ENCODE measurements at regions not wholly inside any gene's neighbourhood (a gene's known extent, or its start where the extent isn't known, plus 50 kb on each side); places are given as distances from the start of the nearest gene placed in this dataset.

GRCh38 chr21:36260802-36261201 lies 59.2 kb upstream of the MORC3 start:
- POLR2A ChIA-PET, result no interaction called here
- TF ChIP-seq CTCF (IDR thresholded peaks at IDR 0.05; ENCODE audit: insufficient read depth in 1 of 2, low read depth in 1 of 2, low read length in 1 of 2, severe bottlenecking in 1 of 2, unreplicated experiment in 1 of 2), result no peak
- Mint-ChIP-seq H3K36me3 (ENCODE audit: insufficient read depth, unreplicated experiment) (peaks cover 20% of the 10 kb centered on the region), H3K4me1 (ENCODE audit: low read depth, unreplicated experiment) (peaks cover 7% of the 10 kb centered on the region), H3K27ac (ENCODE audit: unreplicated experiment) (no peak overlapping the region), H3K27me3 (ENCODE audit: insufficient read depth, unreplicated experiment) (no peaks in the 10 kb centered on the region), H3K4me3 (ENCODE audit: unreplicated experiment) (peak overlapping the region; percentile 68), H3K9me3 (ENCODE audit: unreplicated experiment) (peaks cover 12% of the 10 kb centered on the region)
- Histone ChIP-seq H3K27me3 (replicated peaks; ENCODE audit: control insufficient read depth, insufficient read depth, low read length) (no peaks in the 10 kb centered on the region), H3K4me3 (ENCODE audit: low read depth, low read length) (no peak overlapping the region), H3K4me1 (peaks cover 6% of the 10 kb centered on the region; the same call in 1 of the 2 replicates), H3K36me3 (ENCODE audit: control insufficient read depth, insufficient read depth, low read length) (peaks cover 11% of the 10 kb centered on the region), H3K9me3 (peaks cover 11% of the 10 kb centered on the region)
- no peak for DNase-seq
- intact Hi-C loops (cut with micrococcal nuclease; ENCODE audit: unreplicated experiment), result no loop called here
- BruUV-seq (replicated peaks), result no TSS peak
- CTCF ChIA-PET, result no interaction called here

- Histone ChIP-seq H3K36me3 (ENCODE audit: control insufficient read depth, insufficient read depth, low read length) (peaks cover 12% of the 10 kb centered on the region), H3K4me1 (peaks cover 7% of the 10 kb centered on the region), H3K9me3 (peaks cover 18% of the 10 kb centered on the region), H3K27me3 (replicated peaks; ENCODE audit: control insufficient read depth, insufficient read depth, low read length) (no peaks in the 10 kb centered on the region), H3K4me3 (ENCODE audit: low read depth, low read length) (no peak overlapping the region)
- Mint-ChIP-seq H3K4me1 (ENCODE audit: low read depth, unreplicated experiment) (peaks cover 7% of the 10 kb centered on the region), H3K27ac (ENCODE audit: unreplicated experiment) (no peak overlapping the region), H3K36me3 (ENCODE audit: insufficient read depth, unreplicated experiment) (peaks cover 26% of the 10 kb centered on the region), H3K4me3 (ENCODE audit: unreplicated experiment) (no peak overlapping the region), H3K27me3 (ENCODE audit: insufficient read depth, unreplicated experiment) (no peaks in the 10 kb centered on the region), H3K9me3 (ENCODE audit: unreplicated experiment) (peaks cover 12% of the 10 kb centered on the region)
- ChIA-PET CTCF (interaction anchor here (0.7 kb wide), 1 partner anchor 16 kb away, joined by 6 read pairs; no protein-coding TSS in a partner anchor), POLR2A (no interaction called here)
- TF ChIP-seq CTCF (IDR thresholded peaks at IDR 0.05; ENCODE audit: insufficient read depth in 1 of 2, low read depth in 1 of 2, low read length in 1 of 2, severe bottlenecking in 1 of 2, unreplicated experiment in 1 of 2), result no peak
- BruUV-seq (replicated peaks), result no TSS peak
- no peak for DNase-seq
- intact Hi-C loops (cut with micrococcal nuclease; ENCODE audit: unreplicated experiment), result no loop called here
Measured at GRCh38 chr21:36261459-36261858, 58.5 kb upstream of the MORC3 start.

DNA sequence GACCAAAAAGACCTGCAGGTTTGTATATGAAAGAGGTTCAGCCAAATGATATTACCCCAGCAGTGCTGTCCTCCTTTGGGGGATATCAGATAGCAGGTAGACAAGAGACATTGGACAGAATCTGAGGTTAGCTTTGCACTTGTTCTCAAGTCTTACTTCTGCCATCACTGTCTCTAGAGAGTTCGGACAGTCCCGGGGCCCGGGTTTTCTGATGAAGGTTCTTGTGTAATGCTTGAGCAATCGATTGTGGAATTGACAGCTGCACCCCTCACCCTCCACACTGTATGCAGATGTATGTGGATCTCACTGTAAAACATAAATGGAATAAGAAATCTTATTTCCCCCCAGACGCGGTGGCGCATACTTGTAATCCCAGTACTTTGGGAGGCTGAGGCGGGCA lies 56.2 kb upstream of the MORC3 start:
- Mint-ChIP-seq H3K4me3 (ENCODE audit: unreplicated experiment) (no peak overlapping the region), H3K4me1 (ENCODE audit: low read depth, unreplicated experiment) (peaks cover 7% of the 10 kb centered on the region), H3K36me3 (ENCODE audit: insufficient read depth, unreplicated experiment) (peaks cover 38% of the 10 kb centered on the region), H3K27me3 (ENCODE audit: insufficient read depth, unreplicated experiment) (no peaks in the 10 kb centered on the region), H3K9me3 (ENCODE audit: unreplicated experiment) (peaks cover 9% of the 10 kb centered on the region), H3K27ac (ENCODE audit: unreplicated experiment) (no peak overlapping the region)
- Histone ChIP-seq H3K9me3 (peaks cover 37% of the 10 kb centered on the region), H3K4me1 (peaks cover 28% of the 10 kb centered on the region), H3K4me3 (ENCODE audit: low read depth, low read length) (no peak overlapping the region), H3K27me3 (replicated peaks; ENCODE audit: control insufficient read depth, insufficient read depth, low read length) (no peaks in the 10 kb centered on the region), H3K36me3 (ENCODE audit: control insufficient read depth, insufficient read depth, low read length) (peaks cover 12% of the 10 kb centered on the region)
- BruUV-seq (replicated peaks), result no TSS peak
- ChIA-PET CTCF (interaction anchor here (0.7 kb wide), 1 partner anchor 702 kb away, joined by 3 read pairs; no protein-coding TSS in a partner anchor), POLR2A (no interaction called here)
- no peak for TF ChIP-seq CTCF (IDR thresholded peaks at IDR 0.05; ENCODE audit: insufficient read depth in 1 of 2, low read depth in 1 of 2, low read length in 1 of 2, severe bottlenecking in 1 of 2, unreplicated experiment in 1 of 2)
- DNase-seq, result no peak
- intact Hi-C loops (cut with micrococcal nuclease; ENCODE audit: unreplicated experiment), result no loop called here

Data from Caco-2 (cell line).